K562 (cell line): ENCODE measurements at regions not wholly inside any gene's neighbourhood (a gene's known extent, or its start where the extent isn't known, plus 50 kb on each side); places are given as distances from the start of the nearest gene placed in this dataset.

Experiments
- ATF4 ChIP-seq: fragments of 450-650 bp; formaldehyde crosslinking; IDR thresholded peaks from 2 replicates; pipeline ENCODE4 v1.4.0; 2022; ENCODE audit warnings: mild to moderate bottlenecking, moderate library complexity
- CGGBP1 ChIP-seq: fragments of 250-450 bp; sonication (Bioruptor Pico); IDR thresholded peaks from 2 replicates; pipeline ENCODE4 v1.9.0; 2021; ENCODE audit warnings: mild to moderate bottlenecking
- NEUROD1 ChIP-seq: fragments of 150-350 bp; IDR thresholded peaks from 2 replicates; pipeline ENCODE4 v1.6.1; 2014; ENCODE audit warnings: borderline replicate concordance, low read length, low read depth; ENCODE audit not compliant: partially characterized antibody
- POLR2H ChIP-seq: IDR thresholded peaks from 2 replicates; pipeline ENCODE4 v1.6.1; 2016; ENCODE audit warnings: missing genetic modification characterization, low read depth, mild to moderate bottlenecking, control low read depth, missing compliant biosample characterization, moderate library complexity
- REST ChIP-seq, 2 experiments: fragments of 450-650 bp; formaldehyde crosslinking in 1 of 2; IDR thresholded peaks; 2 replicates each; pipeline versions ENCODE4 v1.4.0 to v1.6.1; 2014 to 2020; ENCODE audit warnings: mild to moderate bottlenecking in 2 of 2, borderline replicate concordance in 1 of 2, low read depth in 1 of 2

DNA sequence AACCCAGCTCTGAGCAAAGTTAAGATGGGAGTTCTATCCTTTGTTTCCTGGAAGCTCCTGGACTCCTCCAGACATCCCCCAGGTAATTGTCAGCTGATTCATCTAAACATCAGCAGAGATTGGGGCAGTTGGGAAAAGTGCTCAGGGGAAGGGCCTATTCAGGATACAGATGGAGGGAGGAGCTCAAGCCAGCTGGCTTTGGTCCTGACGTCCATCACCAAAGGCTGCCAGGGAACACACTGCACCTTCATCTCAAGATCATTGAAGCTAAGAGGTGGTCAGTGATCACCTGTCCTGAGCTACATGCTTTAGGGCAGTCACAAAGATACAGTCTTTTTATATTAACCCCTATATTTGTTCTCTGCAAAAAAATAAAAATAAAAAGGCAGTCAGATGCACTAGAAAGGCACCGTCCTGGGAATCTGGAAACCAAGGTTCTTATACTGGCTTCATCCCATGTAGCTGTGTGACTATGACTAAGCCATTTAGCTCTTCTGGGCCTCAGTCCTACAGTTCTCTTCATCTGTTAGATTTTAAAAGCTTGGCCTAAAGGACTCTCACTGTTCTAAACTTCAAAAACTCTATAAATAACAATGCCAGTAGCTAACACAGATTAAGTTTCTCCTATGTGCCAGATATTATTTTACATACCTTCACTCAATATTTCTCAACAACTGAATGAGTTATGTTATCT lies 446.5 kb downstream of the BCL11A start (continued):
- no peak for TF ChIP-seq REST (IDR thresholded peaks at IDR 0.05; ENCODE audit: borderline replicate concordance)
- TF ChIP-seq REST (CRISPR knock-in tag; IDR thresholded peaks at IDR 0.05; ENCODE audit: low read depth), result no peak
- no peak for TF ChIP-seq ATF4
- no peak for TF ChIP-seq CGGBP1 (CRISPR knock-in tag)
- no peak for TF ChIP-seq NEUROD1
- TF ChIP-seq POLR2H (tag), result no peak
